HG02981 (cell line): ENCODE measurements at regions not wholly inside any gene's neighbourhood (a gene's known extent, or its start where the extent isn't known, plus 50 kb on each side); places are given as distances from the start of the nearest gene placed in this dataset.

ENCODE experiments used
- ATAC-seq: cut with Tn5 transposase; IDR thresholded peaks from one replicate; pipeline ENCODE4 v1.9.1; 2021; ENCODE audit warnings: mild to moderate bottlenecking, moderate library complexity; ENCODE audit not compliant: unreplicated experiment

DNA sequence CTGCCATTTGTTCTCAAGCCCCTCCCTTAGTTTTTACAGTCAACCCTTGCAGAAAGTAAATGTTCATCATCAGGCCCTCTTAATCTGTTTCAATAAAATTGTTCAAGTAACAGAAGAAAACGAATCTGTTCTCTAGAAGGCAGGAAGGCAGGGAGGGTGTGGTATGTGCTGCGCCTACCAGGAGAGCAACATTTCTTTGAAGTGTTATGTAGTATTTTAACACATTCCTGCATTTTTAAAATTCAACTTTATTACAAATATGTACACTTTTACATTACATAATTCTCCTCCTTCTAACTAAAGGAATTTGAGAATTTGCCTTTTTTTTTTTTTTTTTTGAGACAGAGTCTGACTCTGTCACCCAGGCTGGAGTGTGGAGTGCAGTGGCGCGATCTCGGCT, 657.8 kb downstream of the MCTP2 start:
- ATAC-seq: no peak

DNA sequence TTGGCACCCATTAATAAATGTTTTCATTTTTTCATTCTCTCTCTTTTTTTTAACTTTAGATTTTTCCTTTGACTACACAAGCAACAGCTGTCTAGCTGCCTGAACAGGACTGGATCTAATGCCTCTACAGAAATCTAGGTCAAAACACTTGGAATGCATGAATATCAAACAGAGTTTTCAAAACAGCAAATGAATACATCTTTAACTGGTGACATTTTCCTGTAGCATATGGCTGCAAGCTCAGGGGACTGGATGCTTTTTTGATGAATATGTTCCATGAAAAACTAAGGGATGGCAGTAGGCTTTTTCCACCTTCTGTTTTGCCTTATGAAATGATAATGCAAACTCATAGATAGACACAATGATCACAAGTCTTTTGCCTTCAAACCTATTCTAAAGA, 661.7 kb downstream of the MCTP2 start:
- ATAC-seq: no peak

DNA sequence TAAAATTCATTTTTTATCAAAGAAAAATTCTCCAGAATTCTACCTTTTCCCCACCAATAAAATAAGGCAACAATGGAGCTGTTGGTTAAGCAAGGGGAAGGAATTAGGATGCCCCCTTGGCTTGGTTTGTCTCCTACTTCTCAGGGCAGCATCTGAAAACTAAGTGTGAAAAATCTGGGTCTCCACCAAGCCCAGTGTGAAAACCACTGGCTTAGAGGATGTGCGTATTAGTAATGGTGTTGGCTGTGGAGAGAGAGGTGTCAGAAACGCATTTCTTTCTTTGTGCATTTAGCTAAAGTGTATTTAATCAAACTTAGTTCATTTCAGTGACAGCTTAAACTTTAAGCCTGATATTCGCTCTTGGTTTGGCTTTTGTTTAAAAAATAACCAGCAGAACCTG, 662.7 kb downstream of the MCTP2 start:
- no peak for ATAC-seq

DNA sequence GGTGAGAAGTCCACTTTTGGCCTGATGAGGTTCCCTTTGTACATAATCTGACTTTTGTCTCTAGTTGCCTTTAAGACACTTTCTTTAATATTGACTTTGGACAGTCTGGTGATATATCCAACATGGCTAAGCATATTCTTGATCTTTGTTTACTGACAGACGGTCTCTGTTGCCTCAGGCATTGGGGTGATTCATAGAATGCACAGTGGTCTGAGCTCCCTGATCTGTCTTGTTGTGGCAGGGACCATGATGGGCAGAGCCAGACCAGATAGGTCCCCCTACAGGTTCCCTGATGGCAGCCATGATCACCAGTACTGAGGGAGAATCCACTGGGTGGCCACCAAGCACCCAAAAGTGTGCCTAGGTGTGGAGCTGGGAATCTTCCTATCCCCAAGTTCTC, 678.1 kb downstream of the MCTP2 start:
- ATAC-seq: no peak

DNA sequence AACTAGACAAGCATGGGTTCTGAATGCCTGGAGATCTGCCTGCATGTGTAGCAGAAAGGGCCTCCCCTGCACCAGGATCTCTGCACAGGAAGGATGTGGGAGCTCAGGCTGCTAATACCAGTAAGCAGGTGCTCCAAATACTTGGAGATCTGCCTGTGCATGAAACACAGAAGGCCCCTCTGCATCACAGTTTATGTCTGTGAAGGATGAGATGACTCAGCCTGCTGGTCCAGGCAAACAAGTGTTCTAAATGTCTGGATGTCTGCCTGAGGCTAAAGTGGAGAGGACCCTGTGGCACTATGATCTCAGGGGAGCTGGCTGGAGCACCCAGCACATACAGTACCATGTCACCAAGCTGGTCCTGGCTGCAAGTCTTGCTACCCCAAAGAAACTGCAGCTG, 678.8 kb downstream of the MCTP2 start:
- no peak for ATAC-seq

DNA sequence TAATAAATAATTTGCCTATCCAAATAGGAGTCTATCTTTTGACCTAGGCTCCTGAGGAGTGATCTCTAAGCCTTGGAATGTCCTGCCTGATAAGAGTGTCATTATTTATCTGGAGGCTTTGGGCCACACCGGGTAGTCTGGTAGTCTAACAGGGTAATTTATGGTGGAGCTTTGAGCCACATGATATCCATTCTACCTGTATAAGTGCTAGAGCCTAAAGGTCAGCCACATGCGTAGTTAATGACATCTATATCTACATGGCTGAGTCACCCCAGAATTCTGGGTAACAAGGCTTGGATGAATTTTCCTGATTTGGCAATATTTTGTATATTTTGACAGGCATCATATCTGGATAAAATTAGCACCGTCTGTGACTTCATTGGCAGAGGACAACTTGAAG, 681.4 kb downstream of the MCTP2 start:
- ATAC-seq: no peak

DNA sequence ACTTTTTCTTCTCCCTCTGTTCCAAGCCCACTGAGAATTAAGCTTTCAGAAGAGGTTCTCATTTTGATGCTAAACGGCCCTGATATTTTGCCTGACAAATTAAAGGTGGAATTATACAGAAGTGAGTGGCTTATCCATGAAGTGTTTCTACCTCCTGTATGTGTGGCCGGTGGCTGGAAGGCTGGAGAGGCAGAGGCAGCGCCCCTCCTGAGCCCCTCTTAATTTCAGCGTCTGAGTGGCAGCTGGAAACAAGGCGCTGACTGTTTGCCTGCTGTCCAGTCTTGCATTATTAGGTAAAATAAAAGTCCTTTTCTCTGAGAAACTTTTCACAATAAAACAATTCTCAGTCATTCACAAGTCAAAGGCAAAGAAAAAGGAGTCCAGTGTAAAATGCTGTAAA, 685.7 kb downstream of the MCTP2 start:
- no peak for ATAC-seq

DNA sequence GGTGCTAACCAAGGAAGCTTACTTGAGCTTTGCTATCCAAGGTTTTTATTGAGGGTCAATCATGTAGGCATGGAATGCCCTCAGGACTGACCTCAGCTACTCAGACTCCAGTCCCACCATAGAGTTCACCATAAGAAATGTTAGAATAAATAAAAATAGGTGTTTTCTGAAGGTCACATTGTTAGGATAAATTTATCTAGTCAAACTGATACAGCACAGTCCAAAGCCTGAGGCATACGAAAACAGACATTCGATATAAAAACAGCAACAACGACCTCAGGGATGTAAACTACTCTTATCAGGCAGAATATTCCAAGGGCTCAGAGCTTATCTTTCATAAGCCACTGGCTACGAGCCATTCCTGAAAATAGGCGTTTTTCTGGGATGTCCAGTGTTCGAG, 690.6 kb downstream of the MCTP2 start:
- ATAC-seq: no peak

DNA sequence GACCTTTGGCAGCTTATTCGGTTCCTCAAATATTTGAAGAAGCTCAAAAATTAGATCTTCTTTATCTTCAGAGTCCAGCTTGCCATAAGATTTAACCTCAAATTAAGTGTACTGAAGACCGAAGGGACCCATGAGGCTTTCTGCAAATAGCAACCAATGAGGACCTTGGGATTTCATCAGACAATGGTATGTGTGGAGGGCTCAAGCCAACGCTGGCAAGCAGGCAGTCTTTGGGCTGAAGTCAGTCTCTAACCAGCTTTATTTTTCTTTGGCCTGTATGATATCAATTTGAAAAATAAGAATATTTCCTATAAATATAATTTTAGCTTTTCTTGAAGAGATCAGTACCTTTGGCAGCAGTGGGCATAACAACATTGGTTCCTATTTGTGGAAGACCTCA, 692.7 kb downstream of the MCTP2 start:
- ATAC-seq: no peak

DNA sequence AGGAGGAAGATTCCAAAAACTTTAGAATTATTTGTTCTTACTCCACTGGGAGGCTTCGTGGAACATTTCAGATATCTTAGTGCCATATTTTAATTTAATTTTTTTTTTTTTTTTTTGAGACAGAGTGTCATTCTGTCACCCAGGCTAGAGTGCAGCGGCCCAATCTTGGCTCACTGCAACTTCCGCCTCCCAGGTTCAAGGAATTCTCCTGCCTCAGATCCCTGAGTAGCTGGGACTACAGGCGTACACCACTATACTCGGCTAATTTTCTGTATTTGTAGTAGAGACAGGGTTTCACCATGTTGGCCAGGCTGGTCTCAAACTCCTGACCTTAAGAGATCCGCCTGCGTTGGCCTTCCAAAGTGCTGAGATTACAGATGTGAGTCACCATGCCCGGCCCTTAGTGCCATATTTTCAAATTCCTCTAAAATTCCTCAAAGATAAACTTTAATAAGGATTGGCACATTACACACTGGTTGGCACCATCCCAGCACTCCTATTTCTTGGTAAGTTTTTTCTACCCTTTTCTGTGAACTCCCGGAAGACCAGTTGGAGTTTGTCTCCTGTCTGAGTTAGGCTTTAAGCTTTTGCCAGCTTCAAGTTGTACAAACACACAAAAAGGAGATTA, 693.7 kb downstream of the MCTP2 start:
- no peak for ATAC-seq

DNA sequence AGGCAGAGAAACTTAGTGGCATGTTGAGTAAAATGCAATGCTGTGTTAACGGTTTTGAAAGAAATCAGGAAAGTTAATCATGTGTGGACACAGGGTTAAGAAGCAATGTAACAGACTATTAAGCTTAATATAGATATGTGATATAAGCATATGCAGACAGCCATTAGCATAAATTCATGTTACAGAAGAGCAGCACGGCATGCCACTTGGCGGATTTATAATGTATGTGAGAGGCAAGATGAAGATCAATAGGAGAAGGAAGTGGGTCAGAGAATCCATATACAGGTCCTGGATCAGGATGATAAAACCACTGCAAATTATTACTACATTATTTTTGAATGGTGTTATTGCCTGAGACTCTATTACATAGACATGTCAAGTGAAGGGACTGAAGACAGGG, 694.3 kb downstream of the MCTP2 start:
- ATAC-seq: no peak

DNA sequence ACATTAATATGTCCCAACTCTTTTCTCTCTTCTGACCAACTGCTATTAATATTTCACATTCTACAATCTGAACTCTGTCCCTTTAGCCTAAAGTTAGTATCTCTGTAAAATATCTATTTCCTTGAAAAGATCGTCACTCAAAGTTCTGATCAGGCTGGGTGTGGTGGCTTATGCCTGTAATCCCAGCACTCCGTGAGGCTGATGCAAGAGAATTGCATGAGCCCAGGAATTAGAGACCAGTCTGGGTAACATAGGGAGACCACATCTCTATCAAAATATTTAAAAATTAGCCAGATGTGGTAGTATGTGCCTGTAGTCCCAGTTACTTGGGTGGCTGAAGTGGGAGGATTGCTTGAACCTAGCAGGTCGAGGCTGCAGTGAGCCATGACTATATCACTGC, 695.6 kb downstream of the MCTP2 start:
- no peak for ATAC-seq

DNA sequence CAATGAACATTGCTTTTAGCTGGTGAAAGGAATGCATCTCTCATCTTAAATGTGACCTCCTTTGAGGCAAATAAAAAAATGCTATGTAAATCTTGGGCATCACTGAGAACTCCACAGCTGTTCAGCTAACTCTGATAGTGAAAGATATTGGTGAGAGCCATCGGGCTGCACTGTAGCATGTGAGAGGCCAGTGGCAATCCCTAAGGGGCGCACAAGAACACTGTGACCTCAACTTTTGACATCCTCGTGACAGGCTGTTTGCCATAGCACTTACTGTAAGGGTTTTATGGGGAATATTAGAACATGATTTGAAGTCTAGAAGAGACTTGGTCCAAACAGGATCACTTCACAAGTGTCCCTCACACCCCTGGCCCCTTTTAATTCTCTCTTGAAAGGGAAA, 697.9 kb downstream of the MCTP2 start:
- ATAC-seq: no peak

DNA sequence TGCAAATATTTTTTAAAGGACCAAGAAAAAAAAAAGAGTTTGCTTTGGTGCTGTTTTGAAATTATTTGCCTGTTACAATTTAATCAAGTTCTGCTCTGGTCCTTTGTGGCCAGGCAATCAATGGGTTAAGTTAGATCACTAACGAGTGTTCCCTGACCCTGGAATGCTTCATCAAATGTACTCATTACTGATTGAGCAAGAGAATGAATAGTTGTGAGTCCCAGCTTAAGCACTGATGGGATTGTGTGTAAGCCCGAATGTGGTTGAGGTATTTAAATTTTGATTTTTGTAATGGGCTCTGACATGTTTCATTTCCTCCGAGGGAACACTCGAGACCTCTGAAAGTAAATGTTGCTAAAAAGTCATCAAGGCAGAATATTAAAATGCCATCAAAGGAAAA, 699.1 kb downstream of the MCTP2 start:
- no peak for ATAC-seq

DNA sequence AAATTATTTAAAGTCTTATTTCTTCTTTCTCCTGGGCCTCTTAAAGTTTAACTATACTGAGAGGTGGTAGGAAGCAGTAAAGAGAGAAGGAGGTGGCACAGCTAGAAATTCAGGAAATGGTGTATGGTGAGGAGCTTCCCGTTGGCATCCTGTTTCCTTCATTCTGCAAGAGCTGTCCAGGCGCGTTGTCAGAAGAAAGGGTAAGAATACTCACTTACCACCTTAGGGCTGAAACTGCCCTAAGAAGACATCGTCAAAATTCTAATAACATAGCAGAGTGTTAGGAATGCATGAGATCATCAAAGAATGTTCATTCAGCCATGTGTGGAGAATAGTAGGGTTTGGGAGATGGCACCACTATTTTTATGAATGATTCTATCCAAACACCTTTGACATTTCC, 699.6 kb downstream of the MCTP2 start:
- ATAC-seq: no peak

DNA sequence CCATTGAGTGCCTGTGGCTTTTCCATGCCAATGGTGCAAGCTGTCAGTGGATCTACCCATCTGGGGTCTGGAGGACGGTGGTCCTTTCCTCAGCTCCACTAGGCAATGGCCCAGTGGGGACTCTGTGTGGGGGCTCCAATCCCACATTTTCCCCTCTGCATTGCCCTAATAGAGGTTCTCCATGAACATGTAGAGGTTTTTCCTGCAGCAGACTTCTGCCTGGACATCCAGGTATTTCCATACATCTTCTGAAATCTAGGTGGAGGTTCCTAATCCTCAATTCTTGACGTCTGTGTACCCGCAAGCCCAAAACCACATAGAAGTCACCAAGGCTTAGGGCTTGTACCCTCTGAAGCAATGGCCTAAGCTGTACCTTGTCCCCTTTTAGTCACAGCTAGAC, 703.1 kb downstream of the MCTP2 start:
- ATAC-seq: no peak

DNA sequence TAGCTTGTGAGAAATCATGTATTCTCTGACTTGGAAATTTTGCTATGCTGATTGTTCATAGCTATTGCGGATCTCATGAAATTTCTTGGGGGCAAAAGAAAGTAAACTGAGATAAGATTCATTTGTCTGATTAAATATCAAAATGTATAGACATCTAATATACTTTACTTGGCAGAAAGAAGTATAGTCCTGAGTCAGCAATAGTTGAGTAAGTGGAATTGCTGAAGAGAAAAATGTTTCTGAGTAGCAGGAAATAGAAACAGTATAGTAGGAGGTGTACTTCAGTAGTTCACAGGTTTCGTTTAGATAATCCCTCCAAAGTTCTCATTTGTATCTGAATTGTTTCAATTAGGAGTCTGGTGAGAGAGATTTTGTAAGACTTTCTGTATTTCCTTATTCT, 705.9 kb downstream of the MCTP2 start:
- no peak for ATAC-seq

DNA sequence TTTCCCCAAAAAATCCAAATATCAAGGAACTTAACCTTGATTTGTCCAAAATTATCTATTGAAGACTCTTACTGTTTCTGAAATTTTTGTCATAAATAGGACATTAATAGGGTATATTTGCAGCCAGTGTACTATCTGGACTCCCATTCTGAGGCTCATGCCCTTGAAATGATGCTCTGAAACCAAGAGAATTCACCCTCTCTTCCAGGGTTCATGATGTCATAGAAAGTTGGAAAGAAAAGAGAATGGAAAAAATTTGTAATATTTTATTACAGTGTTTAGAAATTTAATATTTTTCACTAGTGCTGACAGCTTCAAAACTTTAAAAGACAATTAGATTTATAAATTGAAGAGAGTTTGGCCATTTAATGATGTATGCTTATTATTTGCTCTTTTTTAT, 712.5 kb downstream of the MCTP2 start:
- ATAC-seq: no peak

DNA sequence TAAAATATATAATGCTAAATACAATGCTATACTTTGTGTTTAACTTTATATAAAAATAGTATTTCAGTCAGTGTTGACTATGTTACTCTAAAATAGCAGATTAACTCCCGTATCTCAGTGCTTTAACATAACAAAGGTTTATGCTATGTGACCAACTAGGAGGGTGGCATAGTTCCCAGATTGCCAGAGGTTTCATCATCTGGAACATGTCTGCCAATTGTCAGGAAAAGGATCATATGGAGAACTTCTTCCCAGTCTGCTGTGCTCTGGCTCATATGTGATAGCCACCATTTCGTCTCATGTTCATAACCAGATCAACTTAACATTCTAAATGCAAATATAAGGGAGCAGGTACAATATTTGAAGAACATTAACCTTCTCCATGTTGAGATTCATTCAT, 720.2 kb downstream of the MCTP2 start:
- ATAC-seq: no peak

DNA sequence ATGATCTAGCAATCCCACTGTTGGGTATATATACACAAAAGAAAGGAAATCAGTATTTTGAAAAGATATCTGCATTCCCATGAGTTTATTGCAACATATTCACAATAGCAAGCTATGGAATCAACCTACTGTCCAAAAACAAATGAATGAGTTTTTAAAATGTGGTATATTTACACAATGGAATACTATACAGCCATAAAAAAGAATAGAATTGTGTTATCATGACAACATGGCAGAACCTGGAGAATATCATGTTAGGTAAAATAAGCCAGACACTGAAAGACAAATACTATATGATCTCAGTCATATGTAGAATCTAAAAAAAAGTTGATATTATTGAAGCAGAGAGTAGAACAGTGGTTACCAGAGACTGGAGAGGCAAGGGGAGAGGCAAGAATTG, 732.6 kb downstream of the MCTP2 start:
- ATAC-seq: no peak

DNA sequence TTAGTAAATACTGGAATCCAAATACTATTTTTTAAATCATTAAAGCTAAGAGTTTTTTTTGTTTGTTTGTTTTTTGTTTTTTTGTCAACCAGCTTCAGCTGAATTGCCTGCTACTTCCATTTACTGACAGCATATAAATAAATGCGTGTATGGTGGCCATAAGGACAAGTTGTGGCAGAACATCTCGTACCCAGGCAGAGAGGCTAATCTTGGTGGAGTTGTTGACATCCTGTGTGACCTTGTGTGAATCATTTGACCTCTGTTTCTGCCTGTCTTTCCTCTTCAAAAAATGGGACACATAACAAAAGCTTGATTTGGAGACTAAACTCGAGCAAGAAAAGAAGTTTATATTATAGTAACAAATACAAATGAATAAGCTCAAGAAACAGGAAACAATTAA, 734.2 kb downstream of the MCTP2 start:
- no peak for ATAC-seq

DNA sequence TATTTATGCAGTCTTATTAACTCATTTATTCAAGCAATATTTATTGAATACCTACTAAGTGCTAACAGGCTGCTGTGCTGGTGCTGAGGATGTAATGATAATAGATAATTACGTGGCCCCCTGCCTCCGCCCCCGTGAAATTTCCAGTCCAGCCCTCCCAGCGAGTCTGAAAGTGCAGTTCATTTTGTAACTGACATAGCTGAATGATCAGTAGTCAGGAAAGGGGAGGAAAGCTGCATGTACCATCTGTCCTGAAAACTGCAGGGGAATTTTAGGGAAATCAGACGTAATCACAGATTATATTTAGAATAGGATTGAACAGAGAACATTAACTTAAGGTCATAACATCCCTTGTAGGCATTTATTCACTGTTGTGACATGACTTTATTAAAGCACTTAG, 736.8 kb downstream of the MCTP2 start:
- no peak for ATAC-seq

DNA sequence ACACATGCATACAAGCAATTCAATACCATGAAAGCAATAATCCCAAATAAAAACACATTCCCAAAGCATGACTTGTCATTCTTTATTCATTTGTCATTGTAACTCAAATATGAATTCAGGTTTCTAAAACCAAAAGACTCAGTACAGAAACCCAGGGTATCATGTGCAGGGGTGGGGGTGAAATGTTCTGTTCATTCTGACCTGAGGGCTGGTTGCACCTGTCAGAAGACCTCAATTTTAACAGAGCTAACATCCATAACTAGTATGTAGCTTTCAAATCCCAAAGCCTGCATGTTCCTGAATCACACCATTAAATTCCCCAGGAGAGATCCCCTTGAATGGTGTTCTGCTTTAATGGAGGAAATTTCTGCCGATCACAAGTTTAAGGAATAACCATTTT, 738.7 kb downstream of the MCTP2 start:
- ATAC-seq: no peak

DNA sequence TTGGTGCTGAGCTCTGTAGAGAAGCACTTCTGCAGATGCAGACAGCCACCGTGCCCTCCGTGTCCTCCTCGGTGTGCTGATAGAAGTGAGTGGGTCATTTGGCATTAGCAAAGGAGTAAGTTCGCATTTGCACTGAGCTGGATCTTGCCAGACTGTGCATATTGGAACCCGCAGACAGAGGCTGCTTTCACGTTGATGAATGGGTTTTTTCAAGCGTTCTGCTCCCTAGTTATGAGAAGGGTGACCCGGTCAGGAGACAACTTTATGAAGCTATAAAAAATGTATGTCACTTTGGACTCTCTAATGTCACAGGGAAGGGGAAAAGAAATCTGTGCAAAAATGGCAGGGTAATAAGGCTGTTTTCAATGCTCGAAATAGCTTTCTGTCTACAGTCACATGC, 739.4 kb downstream of the MCTP2 start:
- no peak for ATAC-seq
